ENCODE measurements at regions not wholly inside any gene's neighbourhood (a gene's known extent, or its start where the extent isn't known, plus 50 kb on each side); places are given as distances from the start of the nearest gene placed in this dataset.
"Not testable (repeated sequence)": the region's sequence is repeated elsewhere in the genome, so short reads cannot be mapped to it uniquely, and the experiment has no call there.

DNA sequence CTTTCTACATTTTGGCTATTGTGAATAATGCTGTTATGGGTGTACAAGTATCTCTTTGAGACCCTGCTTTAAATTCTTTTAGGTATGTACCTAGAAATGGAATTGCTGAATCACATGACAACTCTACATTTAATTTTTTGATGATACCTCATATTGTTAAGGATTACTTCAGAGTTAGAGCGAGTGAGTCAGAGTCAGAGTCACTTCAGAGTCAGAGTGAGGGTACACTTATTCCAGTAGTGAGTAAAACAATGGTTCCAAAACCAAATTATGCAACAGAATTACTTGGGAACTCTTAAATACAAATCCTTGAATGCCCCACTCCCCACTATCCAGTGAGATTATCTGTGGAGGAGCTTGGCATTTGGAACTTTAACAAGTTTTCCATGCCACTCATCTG lies 50.3 kb upstream of the SNRK start:
- Histone ChIP-seq H3K27ac (no peak overlapping the region), H3K9me3 (replicated peaks) (no peaks in the 10 kb centered on the region), H3K36me3 (no peaks in the 10 kb centered on the region), H3K27me3 (replicated peaks) (no peaks in the 10 kb centered on the region), H3K4me1 (replicated peaks) (no peaks in the 10 kb centered on the region), H3K4me3 (no peak overlapping the region)
- no peak for DNase-seq (ENCODE audit: low read depth in 1 of 2, low spot score in 2 of 2)

DNA sequence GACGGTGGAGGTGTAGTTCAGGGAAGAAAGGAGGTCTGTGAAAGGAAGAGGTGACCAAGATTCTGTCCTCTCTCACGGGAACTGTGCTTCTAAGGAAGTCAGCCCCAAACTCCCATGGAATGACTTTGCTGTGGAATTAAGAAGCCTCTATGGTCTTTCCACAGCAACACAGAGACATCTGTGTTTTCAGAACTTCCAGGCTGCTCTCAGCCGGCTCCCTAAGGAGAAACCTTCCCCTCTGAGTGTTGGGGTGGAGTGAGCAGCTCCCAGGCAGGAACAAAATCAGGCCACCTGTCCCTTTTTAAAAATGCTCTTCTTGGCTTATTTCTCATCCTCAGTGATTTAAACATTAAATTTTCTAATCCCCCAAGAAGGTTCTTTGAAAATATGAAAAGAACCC lies 53.3 kb upstream of the SNRK start:
- DNase-seq (ENCODE audit: low read depth in 1 of 2, low spot score in 2 of 2): no peak
- no peaks in the 10 kb centered on the region for H3K9me3 ChIP-seq (replicated peaks)
- no peaks in the 10 kb centered on the region for H3K27me3 ChIP-seq (replicated peaks)
- no peaks in the 10 kb centered on the region for H3K36me3 ChIP-seq
- H3K27ac ChIP-seq: no peak overlapping the region
- no peak overlapping the region for H3K4me3 ChIP-seq
- no peaks in the 10 kb centered on the region for H3K4me1 ChIP-seq (replicated peaks)

DNA sequence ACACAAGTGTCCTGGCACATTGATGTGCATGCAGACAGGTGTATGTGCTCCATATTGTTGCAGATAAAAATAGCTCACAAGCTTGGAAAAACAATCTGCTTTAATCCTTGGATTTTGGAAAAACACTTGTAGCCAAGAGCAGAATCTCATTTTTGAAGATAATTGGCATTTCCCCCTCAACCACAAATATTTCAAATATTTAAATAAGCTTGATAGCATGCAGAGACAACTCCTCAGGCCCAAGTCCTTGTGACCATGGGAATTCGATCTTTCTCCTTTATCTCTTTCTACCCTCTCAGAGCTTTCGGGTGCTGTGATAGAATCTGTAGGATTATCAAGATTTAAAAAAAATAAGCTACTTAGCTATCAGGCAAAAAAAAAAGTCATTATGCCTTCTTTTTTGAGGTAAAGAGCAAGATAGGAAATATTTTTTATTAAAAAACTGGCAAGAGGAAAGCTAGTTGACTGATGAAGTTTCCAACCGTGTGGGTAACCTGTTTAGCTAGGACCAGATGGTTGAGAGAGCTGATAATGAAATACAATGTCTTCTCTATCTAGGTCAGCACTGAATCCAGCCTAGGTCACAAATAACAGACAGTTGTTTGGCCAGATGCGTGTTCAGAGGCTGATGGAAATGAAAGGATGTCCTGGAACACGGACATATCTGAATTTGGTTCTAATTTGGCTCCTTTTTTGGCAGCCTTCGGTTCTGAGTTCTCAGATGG lies 54.9 kb upstream of the SNRK start:
- no peak overlapping the region for H3K27ac ChIP-seq
- H3K4me3 ChIP-seq: no peak overlapping the region
- no peaks in the 10 kb centered on the region for H3K27me3 ChIP-seq (replicated peaks)
- no peaks in the 10 kb centered on the region for H3K9me3 ChIP-seq (replicated peaks)
- H3K36me3 ChIP-seq: no peaks in the 10 kb centered on the region
- no peak for DNase-seq (ENCODE audit: low read depth in 1 of 2, low spot score in 2 of 2)
- no peaks in the 10 kb centered on the region for H3K4me1 ChIP-seq (replicated peaks)

DNA sequence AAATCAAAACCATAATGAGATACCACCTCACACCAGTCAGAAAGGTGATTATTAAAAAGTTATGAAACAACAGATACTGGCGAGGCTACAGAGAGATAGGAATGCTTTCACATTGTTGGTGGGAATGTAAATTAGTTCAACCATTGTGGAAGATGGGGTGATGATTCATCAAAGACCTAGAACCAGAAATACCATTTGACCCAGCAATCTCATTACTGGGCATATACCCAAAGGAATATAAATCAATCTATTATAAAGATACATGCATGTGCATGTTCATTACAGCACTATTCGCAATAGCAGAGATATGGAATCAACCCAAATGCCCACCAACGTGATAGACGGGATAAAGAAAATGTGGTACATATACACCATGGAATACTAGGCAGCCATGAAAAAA lies 56.5 kb upstream of the SNRK start:
- H3K27ac ChIP-seq; H3K36me3 ChIP-seq; DNase-seq (ENCODE audit: low read depth in 1 of 2, low spot score in 2 of 2); H3K9me3 ChIP-seq (replicated peaks); H3K4me3 ChIP-seq; H3K27me3 ChIP-seq (replicated peaks); H3K4me1 ChIP-seq (replicated peaks): not testable (repeated sequence)

DNA sequence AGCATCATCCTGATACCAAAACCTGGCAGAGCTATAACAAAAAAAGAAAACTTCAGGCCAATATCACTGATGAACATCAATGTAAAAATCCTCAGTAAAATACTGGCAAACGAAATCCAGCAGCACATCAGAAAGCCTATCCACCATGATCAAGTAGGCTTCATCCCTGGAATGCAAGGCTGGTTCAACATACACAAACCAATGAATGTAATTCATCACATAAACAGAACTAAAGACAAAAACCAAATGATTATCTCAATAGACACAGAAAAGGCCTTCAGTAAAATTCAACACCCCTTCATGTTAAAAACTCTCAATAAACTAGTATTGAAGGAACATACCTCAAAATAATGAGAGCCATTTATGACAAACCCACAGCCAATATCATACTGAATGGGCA lies 58.7 kb upstream of the SNRK start:
- not testable (repeated sequence) for H3K27me3 ChIP-seq (replicated peaks); H3K36me3 ChIP-seq; H3K9me3 ChIP-seq (replicated peaks)

DNA sequence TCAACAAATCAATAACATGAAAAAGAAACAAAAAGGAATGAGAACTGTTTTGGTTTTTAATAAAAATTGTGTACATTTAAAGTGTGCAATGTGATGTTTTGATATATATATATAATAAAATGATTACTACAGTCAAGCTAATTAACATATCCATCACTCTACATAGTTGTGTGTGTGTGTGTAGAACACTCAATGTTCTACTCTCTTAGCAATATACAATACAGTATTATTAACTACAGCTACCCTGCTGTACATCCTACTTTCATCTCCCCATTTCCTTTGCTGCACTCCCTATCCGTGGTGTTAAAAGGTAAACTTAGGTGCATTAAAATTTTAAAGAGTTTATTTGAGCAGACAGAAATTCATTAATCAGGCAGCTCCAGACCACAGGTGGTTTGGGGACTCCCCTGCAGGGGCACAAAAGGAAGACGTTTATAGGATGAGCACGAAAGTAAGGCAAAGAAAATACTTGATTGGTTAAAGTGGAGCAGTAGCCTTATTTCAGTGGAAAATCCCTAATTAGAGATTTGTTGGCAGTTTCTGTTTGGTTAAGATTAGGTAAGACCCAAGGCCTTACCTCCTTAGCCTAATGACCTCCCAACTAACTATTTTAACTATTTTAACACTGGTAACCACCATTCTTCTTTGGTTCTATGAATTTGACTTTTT lies 61.8 kb upstream of the SNRK start:
- no peaks in the 10 kb centered on the region for H3K4me1 ChIP-seq (replicated peaks)
- no peaks in the 10 kb centered on the region for H3K27me3 ChIP-seq (replicated peaks)
- no peaks in the 10 kb centered on the region for H3K36me3 ChIP-seq
- H3K27ac ChIP-seq: no peak overlapping the region
- no peaks in the 10 kb centered on the region for H3K9me3 ChIP-seq (replicated peaks)
- DNase-seq (ENCODE audit: low read depth in 1 of 2, low spot score in 2 of 2): no peak
- no peak overlapping the region for H3K4me3 ChIP-seq

More for the DNA sequence above, 58.7 kb upstream of the SNRK start:
- H3K4me1 ChIP-seq (replicated peaks); H3K27ac ChIP-seq; DNase-seq (ENCODE audit: low read depth in 1 of 2, low spot score in 2 of 2); H3K4me3 ChIP-seq: not testable (repeated sequence)

DNA sequence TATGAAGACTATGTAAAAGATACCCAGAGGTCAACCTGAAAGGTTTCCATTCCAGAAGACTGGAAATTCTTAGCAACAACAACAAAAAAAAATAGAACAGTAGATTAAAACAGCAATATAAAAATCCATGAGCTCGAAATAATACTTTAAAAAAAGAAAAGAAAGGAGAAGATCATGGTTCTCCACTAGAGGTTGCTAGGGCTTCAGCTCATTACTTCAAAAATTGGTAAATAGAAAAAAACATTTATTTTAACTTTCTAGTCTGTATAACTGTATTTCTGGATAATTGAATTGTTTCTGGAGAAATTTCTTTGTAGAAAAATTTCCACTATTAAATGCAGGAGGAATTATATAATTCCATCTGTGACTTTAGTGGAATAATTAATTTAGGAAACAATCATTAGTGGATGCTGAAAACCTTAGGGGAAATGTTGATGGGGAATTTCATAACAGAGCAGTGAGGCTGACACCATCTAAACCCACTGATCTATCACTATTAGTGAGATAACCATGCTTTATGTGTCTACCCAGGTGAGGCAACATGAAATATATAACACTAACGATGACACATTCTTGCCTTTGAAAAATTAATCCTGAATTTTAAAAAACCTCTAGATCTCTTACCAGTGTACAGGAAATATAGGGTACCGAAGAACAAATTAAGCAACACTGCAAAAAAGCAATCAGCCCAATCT lies 62.5 kb upstream of the SNRK start:
- Histone ChIP-seq H3K4me3 (no peak overlapping the region), H3K27me3 (replicated peaks) (no peaks in the 10 kb centered on the region), H3K27ac (no peak overlapping the region), H3K4me1 (replicated peaks) (no peaks in the 10 kb centered on the region), H3K36me3 (no peaks in the 10 kb centered on the region), H3K9me3 (replicated peaks) (no peaks in the 10 kb centered on the region)
- DNase-seq (ENCODE audit: low read depth in 1 of 2, low spot score in 2 of 2): no peak

DNA sequence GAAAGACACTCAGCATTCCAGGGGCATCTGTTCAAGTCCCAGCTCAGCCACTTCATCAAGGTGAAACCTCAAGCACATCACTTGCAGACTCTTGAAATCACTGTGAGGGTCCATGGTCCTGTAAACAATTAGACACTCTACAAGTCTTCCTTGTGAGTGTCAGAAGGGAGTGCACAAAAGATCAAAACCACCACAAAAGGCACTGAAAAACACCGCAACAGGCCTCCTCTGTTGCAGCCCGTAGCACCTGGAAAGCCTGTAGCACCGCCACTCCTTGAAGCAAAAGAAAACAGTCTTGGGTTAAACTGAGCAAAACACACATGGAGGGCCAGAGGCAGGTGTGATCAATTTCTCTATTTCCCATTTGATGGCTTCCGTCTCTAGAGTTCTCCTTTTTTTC lies 63.8 kb upstream of the SNRK start:
- Histone ChIP-seq H3K4me1 (replicated peaks) (no peaks in the 10 kb centered on the region), H3K27ac (no peak overlapping the region), H3K27me3 (replicated peaks) (no peaks in the 10 kb centered on the region), H3K9me3 (replicated peaks) (no peaks in the 10 kb centered on the region), H3K36me3 (no peaks in the 10 kb centered on the region), H3K4me3 (no peak overlapping the region)
- no peak for DNase-seq (ENCODE audit: low read depth in 1 of 2, low spot score in 2 of 2)

DNA sequence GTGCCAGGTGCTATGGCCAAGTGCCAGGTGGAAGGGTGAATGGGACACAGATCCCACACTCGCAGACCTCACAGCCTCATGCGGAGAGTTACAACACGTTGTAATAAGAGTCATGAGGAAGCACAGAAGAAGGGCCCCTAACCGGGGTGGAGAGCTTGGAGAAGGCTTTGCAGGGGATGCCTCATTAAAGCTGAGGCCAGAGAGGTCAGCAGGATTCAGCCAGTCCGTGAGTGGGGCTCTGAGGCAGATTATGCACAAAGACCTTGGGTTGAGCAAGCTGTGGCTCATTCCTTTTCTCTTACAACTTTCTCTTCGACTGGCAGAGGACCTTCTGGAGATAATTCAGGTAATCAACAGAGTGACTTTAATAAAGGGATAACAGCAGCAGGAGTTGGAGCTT lies 65.3 kb upstream of the SNRK start:
- H3K4me1 ChIP-seq (replicated peaks): no peaks in the 10 kb centered on the region
- DNase-seq (ENCODE audit: low read depth in 1 of 2, low spot score in 2 of 2): no peak

DNA sequence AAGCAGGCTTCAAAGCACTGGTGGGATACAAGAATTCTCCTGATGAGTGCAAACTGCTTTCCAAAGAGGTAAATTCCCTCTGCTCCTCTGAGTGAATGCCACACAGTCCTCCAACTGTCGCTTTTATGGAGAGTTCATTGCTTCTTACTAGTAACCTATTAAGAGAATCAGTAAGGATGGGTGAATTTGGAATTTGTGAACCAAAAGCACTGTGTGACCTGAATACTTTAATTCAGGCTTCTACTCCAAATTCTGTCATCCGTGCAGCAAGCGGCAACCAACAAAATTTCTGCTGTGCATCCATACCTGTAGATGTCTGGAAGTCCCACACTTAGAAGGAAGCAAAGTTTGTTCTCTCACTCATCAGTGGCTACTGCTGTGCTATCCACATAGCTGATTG lies 66.7 kb upstream of the SNRK start:
- Histone ChIP-seq H3K36me3 (no peaks in the 10 kb centered on the region), H3K4me1 (replicated peaks) (no peaks in the 10 kb centered on the region), H3K27ac (no peak overlapping the region), H3K4me3 (no peak overlapping the region), H3K9me3 (replicated peaks) (no peaks in the 10 kb centered on the region), H3K27me3 (replicated peaks) (no peaks in the 10 kb centered on the region)
- DNase-seq (ENCODE audit: low read depth in 1 of 2, low spot score in 2 of 2): no peak

More for the DNA sequence above, 65.3 kb upstream of the SNRK start:
- no peaks in the 10 kb centered on the region for H3K9me3 ChIP-seq (replicated peaks)
- H3K4me3 ChIP-seq: no peak overlapping the region
- no peaks in the 10 kb centered on the region for H3K27me3 ChIP-seq (replicated peaks)
- no peak overlapping the region for H3K27ac ChIP-seq
- no peaks in the 10 kb centered on the region for H3K36me3 ChIP-seq

DNA sequence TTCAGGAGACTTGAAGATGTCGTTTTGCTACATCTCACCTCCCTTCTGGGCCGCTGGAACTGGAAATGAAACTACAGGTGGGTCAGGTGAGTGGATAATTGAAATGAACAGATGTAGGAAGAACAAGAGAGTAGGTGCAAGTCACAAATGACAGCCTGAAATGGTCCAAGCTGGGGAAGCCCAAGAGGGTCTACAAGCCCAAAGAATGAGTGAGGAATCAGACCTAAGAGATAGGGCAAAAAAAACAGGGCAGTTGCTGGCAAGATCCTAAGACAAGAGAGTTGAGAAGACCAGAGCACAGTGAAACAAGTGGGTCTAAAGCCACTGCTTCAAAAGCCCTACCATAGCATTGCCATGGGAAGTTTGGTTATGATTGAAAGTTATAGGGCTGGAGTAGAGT lies 67.4 kb upstream of the SNRK start:
- Histone ChIP-seq H3K27me3 (replicated peaks) (no peaks in the 10 kb centered on the region), H3K4me1 (replicated peaks) (no peaks in the 10 kb centered on the region), H3K4me3 (no peak overlapping the region), H3K27ac (no peak overlapping the region), H3K36me3 (no peaks in the 10 kb centered on the region), H3K9me3 (replicated peaks) (no peaks in the 10 kb centered on the region)
- no peak for DNase-seq (ENCODE audit: low read depth in 1 of 2, low spot score in 2 of 2)

DNA sequence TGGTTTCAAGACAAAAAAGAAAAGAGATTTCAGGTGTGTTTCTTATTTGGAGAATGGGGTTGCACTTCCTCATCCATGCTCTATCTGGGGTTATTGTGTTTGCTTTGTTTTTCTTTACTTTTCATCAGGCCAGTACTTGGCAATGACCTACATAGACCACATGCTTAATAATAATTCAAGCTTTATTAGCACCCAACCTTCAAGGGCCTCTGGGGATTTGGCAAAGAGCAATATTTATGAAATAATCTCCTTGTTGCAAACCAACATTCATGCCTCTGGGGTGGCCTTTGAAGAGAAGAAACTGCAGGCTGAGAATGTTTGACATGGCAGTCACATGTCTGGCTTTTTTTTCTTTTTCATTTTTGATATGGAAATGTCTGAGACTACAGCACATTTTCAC lies 68.2 kb upstream of the SNRK start:
- Histone ChIP-seq H3K27me3 (replicated peaks) (no peaks in the 10 kb centered on the region), H3K4me3 (no peak overlapping the region), H3K36me3 (no peaks in the 10 kb centered on the region), H3K9me3 (replicated peaks) (no peaks in the 10 kb centered on the region), H3K4me1 (replicated peaks) (no peaks in the 10 kb centered on the region), H3K27ac (no peak overlapping the region)
- DNase-seq (ENCODE audit: low read depth in 1 of 2, low spot score in 2 of 2): no peak

DNA sequence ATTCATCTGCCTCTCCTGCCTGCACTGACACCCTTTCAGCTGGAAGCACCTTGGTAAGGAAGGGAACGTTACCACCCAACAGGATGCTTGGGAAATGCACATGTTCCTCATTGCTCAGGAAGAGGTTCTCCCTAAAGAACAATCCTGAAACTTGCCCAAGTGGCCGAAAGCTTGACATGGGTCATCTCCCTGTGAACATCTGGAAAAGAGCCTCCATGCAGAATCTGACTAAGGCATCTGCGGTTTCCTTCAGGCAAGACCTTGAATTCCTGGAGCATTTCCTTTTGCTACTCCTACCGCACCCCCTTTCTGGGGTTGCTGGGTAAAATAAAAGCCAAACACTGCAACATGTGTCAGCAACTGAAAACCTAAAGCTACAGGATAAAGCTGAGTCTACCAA lies 68.7 kb upstream of the SNRK start:
- no peaks in the 10 kb centered on the region for H3K9me3 ChIP-seq (replicated peaks)
- no peaks in the 10 kb centered on the region for H3K36me3 ChIP-seq
- no peak overlapping the region for H3K4me3 ChIP-seq
- no peak for DNase-seq (ENCODE audit: low read depth in 1 of 2, low spot score in 2 of 2)
- H3K27ac ChIP-seq: no peak overlapping the region
- H3K27me3 ChIP-seq (replicated peaks): no peaks in the 10 kb centered on the region
- no peaks in the 10 kb centered on the region for H3K4me1 ChIP-seq (replicated peaks)

DNA sequence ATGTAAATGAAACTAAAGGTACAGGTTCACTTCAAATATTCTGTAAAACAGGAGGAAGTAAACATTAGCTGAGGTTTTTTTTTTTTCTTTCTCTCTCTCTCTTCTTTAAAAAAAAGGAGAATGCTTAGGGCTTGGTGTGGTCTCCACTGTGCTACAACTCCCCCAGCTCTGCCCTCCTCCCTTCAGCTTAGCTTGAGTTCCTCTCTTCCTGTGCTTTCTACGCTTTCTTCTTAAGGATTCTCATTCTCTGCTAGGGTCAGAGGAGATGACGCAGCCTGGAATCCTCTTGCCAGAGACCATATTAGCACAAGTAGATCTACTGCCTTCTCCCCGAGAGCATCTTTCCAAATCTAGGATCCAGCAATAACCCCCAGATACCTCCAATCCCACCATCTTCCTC lies 69.1 kb upstream of the SNRK start:
- Histone ChIP-seq H3K27ac (no peak overlapping the region), H3K4me3 (no peak overlapping the region), H3K4me1 (replicated peaks) (no peaks in the 10 kb centered on the region), H3K36me3 (no peaks in the 10 kb centered on the region), H3K9me3 (replicated peaks) (no peaks in the 10 kb centered on the region), H3K27me3 (replicated peaks) (no peaks in the 10 kb centered on the region)
- no peak for DNase-seq (ENCODE audit: low read depth in 1 of 2, low spot score in 2 of 2)
